Astrocyte (in vitro differentiated cells and primary cell): ENCODE measurements at regions not wholly inside any gene's neighbourhood (a gene's known extent, or its start where the extent isn't known, plus 50 kb on each side); places are given as distances from the start of the nearest gene placed in this dataset.

Experiments used
- CTCF ChIP-seq: IDR thresholded peaks from 2 replicates; pipeline ENCODE4 v1.5.1; 2011; ENCODE audit warnings: low read depth, mild to moderate bottlenecking, inconsistent platforms, low read length, moderate library complexity; ENCODE audit not compliant: insufficient read depth
- EZH2 ChIP-seq: IDR thresholded peaks from 2 replicates; pipeline ENCODE4 v1.6.1; 2012; ENCODE audit warnings: mild to moderate bottlenecking, low read length, inconsistent platforms; ENCODE audit not compliant: insufficient read depth

- TF ChIP-seq CTCF, result no peak
- no peak for TF ChIP-seq EZH2
These were observed 401.3 kb downstream of the MTRR start for GRCh38 chr5:8270246-8270645.
